ENCODE measurements at regions not wholly inside any gene's neighbourhood (a gene's known extent, or its start where the extent isn't known, plus 50 kb on each side); places are given as distances from the start of the nearest gene placed in this dataset.
"Not testable (repeated sequence)": the region's sequence is repeated elsewhere in the genome, so short reads cannot be mapped to it uniquely, and the experiment has no call there.

GRCh38 chr16:21534561-21534960 is 64.8 kb upstream of the METTL9 start:
- TF ChIP-seq CTCF, POLR2A (IDR thresholded peaks at IDR 0.05): not testable (repeated sequence)

Data from vagina (tissue), 2 donors.